NCI-H526 (cell line): ENCODE measurements at regions not wholly inside any gene's neighbourhood (a gene's known extent, or its start where the extent isn't known, plus 50 kb on each side); places are given as distances from the start of the nearest gene placed in this dataset.

Experiments used
- DNase-seq, 2 experiments: peaks; one replicate each; lab custom pipeline; 2025; lab: John Stamatoyannopoulos, UW

DNA sequence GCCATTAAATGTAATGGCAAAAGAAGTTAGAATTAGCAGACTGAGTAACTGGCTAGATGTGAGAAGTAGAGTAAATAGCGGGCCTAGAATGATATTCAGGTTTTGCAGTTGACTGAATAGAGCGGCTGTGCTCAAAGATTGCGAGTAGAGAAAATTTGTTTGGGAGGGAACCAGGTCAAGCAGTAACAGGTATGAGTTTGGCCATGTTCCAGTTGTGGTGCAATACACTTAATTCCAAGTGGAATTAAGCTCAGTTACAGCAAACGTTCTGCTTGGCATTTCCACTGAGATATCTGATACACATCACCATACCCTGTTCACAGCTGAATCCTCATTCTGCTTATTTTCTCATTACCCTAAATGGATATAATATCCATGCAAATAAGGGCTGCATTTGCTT, 1382.9 kb downstream of the MRPL39 start:
- DNase-seq: peak in 1 of 2 experiments; percentile 38

DNA sequence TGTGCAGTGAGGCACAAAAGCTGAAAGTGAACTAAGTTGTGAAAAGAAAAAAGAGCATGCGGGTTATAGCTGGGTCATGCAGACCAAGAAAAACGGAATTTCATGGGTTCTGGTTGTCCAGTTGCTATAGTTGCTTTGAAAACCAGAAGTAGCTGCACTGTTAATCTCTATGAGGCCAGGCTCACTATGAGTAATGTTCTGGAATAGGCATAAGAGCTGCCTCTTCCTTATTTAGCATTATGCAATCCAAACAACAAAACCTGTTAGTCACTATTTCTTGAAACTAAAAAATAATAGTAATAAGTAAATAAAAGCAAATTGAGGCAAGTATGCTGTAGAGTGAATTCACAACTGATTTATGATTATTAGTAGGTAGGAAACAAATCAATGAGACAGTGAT, 1383.7 kb downstream of the MRPL39 start:
- DNase-seq: no peak

- DNase-seq: no peak
These were observed 1384.6 kb downstream of the MRPL39 start for GRCh38 chr21:24222676-24223075.

GRCh38 chr21:24220446-24220845, 1386.8 kb downstream of the MRPL39 start:
- no peak for DNase-seq

DNA sequence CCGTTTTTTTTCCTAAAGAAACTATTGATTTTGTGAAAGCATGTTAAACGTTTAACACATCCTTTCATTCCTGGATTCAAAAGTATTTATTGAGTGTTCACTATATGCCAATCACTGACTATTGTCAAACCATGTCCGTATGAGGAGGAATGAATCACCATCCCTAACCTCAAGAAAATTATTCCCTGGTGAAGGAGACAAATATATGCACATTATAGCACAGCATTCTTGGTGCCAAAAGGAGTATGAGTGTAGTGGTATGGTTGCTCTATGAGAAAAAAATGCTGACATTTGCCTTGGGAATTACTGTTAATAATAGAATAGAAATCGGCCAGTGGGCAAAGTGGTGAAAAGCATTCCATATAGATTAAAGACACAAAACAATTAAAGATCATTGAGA, 1390.1 kb downstream of the MRPL39 start:
- no peak for DNase-seq

DNA sequence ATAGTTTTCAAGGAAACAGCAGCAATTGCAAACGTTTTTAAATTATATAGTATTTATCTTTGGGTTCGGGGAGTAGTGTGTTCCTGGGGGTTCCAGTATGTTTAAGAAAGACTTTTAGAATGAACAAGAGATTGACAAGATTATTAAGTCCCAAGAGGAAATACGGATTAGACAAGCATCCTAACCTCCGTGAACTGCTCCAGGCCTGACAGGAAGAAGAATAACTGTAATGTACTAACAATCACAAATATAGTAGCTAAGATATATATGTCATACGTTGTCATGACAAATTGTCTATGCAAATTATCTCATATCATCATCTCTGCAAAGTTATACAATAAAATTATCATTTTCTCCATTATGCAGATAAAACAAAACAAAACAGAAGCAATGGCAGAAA, 1397.2 kb downstream of the MRPL39 start:
- no peak for DNase-seq

- DNase-seq: no peak
These were observed 1398.6 kb downstream of the MRPL39 start for GRCh38 chr21:24208562-24209260.

DNA sequence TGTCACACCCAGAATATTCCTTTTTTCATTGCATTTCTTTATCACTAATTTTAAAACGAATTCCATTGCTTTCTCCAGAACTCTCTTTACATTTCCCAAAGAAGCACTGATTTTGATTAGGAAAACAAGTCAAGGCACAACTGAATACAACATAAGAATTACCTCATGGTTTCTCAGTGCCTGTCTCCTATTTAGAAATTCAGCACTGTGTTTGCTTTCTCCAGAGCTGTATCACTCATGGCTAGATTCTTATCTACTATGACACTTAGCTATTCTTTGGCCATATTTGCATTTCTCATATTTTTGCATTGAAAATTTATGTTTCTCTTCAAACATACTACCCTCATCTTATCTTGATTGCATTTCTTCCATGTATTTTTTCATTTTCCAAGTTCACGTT, 1402.0 kb downstream of the MRPL39 start:
- peak; percentile 36 to 53 for DNase-seq

DNA sequence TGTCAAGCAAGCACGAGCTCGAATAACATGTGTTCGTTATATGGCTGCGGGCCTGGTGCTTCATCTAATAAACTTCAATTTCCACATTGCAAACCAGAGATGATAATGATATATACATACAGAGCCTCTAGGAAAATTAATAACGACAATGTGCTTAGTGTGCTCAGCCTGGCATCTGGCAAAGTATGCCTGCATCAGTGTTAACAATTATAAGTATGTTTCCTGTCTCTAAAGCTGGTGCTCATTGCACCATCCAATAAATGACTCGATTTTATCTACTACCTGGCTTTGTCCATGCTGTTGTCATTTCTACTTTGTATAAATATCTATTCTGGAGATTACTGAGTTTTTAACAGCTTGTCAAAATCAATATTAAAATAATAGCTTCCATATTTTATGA, 1402.6 kb downstream of the MRPL39 start:
- peak; percentile 15 to 30 for DNase-seq

DNA sequence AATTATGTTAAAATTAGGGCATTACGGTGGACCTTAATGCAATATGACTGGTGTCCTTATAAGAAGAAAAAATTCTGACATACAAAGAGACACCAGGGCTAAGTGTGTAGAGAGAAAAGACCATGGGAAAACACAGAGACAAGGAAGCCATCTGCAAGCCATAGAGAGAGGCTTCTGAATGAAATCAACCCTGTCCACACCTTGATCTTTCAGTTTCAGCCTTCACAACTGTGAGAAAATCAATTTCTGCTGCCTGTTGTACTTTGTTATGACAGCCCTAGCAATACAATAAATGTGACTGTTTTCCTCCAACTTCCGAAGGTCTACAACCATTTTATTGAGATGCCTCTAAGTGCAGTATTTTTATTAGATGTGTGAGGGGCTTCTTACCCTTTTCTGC, 1407.2 kb downstream of the MRPL39 start:
- no peak for DNase-seq

DNA sequence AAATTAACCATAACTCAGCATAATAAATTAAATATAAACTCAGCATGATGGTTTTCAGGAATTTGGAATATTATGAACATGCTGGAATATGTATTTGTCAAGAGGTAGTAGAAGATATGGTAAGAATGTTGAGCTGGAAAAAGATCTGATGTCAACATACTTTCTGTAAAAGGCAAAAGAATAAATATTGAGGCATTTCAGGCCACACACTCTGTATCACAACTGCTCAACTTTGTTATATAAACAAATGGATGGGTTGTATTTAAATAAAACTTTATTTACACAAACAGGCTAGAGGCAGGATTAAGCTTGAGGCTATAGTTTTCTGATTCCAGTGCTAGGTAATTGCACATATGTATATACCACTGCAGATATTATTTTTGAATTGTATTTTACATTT, 1409.4 kb downstream of the MRPL39 start:
- no peak for DNase-seq

DNA sequence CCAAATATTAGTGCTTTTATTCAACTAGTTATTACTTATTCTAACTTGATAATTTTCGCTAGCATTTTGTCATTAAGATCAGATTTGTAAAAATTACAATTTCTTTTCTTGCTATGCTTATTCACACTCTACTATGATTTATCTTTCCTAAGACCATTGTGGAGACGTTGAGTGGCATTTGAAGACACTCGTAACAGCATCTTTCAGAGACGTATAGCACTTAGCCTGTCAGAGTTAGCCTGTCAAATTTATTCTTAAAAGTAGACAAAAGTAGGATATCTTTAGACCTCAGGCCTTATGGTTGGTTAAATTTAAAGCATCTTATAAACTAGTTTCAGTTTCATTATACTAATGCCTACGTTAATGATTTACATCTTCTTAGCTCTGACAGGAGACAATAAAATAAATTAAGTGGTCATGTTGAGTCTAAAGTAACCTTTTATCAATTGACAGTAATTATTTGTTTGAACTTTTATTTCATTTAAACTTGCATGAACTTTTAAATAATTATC, 1410.1 kb downstream of the MRPL39 start:
- no peak for DNase-seq

GRCh38 chr21:24188506-24188905, 1418.8 kb downstream of the MRPL39 start:
- no peak for DNase-seq

- no peak for DNase-seq
These were observed 1424.2 kb downstream of the MRPL39 start for GRCh38 chr21:24183077-24183476.

DNA sequence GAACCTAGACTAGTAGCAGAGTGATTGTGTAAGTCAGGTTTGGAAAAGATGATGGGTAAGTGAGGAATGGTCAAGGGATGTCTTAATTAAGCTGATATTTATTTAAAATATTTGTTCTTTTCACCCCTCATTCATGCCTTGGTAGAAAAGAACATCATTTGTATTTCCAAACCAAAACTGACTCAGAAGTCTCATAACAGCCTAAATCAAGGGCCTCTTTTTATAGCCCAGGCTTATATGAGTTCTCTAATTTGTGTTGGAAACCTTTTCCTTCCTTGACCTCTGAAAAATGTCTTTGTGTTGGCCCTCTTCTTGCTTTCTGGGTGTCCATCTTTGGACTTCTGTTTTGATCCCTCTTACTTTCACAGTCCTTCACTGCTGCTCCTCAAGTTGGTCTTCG, 1428.2 kb downstream of the MRPL39 start:
- DNase-seq: no peak

DNA sequence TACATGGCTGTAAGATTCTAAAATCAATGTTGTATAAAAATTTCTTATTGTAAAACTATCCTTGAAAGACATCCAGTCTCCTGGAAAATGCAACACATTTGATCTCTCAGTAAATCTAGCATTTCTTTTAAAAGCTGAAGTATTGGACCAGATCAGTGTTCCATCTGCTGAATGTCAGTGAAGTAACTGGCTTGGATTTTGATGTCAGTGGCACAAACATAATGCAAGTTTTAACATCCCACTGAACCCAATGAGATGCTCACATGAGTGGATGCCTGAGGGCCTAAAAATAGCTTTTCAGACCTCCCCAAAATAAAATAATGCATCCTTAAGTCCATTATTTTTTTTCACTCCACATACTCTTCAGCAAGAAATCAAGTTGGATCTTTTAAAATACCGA, 1432.2 kb downstream of the MRPL39 start:
- no peak for DNase-seq

GRCh38 chr21:24171736-24172135, 1435.5 kb downstream of the MRPL39 start:
- no peak for DNase-seq

- DNase-seq: no peak
These were observed 1443.7 kb downstream of the MRPL39 start for GRCh38 chr21:24163539-24163938.

DNA sequence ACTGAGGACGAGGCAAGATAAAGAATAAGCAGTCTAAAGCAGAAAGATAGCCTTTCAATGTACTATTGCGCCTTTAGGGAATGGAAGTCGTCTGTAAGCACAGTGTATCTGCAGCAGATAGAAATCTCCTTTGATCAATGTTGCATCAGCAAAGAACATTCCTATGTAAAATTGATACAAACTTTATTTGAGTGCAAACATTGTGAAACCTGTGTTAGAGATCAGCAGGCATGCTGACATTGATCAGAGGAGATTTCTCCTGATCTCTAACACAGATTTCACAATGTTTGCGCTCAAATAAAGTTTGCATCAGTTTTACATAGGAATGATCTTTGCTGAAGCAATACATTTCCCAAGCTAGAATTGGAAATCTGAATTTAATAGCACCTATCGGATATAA, 1446.8 kb downstream of the MRPL39 start:
- DNase-seq: no peak

GRCh38 chr21:24153137-24153536, 1454.1 kb downstream of the MRPL39 start:
- no peak for DNase-seq

GRCh38 chr21:24150753-24151152, 1456.5 kb downstream of the MRPL39 start:
- no peak for DNase-seq

- DNase-seq: no peak
These were observed 1458.8 kb downstream of the MRPL39 start for GRCh38 chr21:24148461-24148860.

GRCh38 chr21:24147674-24148073, 1459.6 kb downstream of the MRPL39 start:
- no peak for DNase-seq

GRCh38 chr21:24131056-24131455, 1476.2 kb downstream of the MRPL39 start:
- DNase-seq: no peak
